Natural killer cell (primary cell): ENCODE measurements at regions not wholly inside any gene's neighbourhood (a gene's known extent, or its start where the extent isn't known, plus 50 kb on each side); places are given as distances from the start of the nearest gene placed in this dataset.

ENCODE experiments used
- ATAC-seq, 3 donors: fragments of 150-1000 bp in 2 of 3; fragments of 200-7000 bp in 1 of 3; cut with Tn5 transposase; 1 replicate in 1 of 3; 2 replicates in 2 of 3; pipeline ENCODE4 v1.10.0; 2021; ENCODE audit warnings: mild to moderate bottlenecking in 2 of 3, moderate library complexity in 2 of 3
- DNase-seq, 2 donors: peaks; one replicate each; pipeline versions ENCODE4 v3.0.0 to v3.0.0-alpha.2; 2013 to 2021; ENCODE audit warnings: mixed read lengths in 1 of 2
- H3K27ac ChIP-seq: one replicate; pipeline ENCODE4 v1.5.1; 2013; ENCODE audit warnings: mild to moderate bottlenecking, low read length
- H3K27me3 ChIP-seq: one replicate; pipeline ENCODE4 v1.6.1; 2013; ENCODE audit warnings: low read length; ENCODE audit not compliant: control insufficient read depth, insufficient read depth
- H3K36me3 ChIP-seq: one replicate; pipeline ENCODE4 v1.6.1; 2013; ENCODE audit warnings: low read length; ENCODE audit not compliant: control insufficient read depth, insufficient read depth
- H3K4me1 ChIP-seq: one replicate; pipeline ENCODE4 v1.6.1; 2013; ENCODE audit warnings: low read length; ENCODE audit not compliant: control insufficient read depth, insufficient read depth
- H3K4me3 ChIP-seq: one replicate; pipeline ENCODE4 v1.5.1; 2013; ENCODE audit warnings: low read length
- H3K9me3 ChIP-seq: one replicate; pipeline ENCODE4 v1.6.1; 2013; ENCODE audit warnings: low read length; ENCODE audit not compliant: control insufficient read depth, insufficient read depth
- H3K27ac Mint-ChIP-seq, 2 donors: one replicate each; pipeline ENCODE4 v1.8.0; 2022; ENCODE audit warnings: mild to moderate bottlenecking in 2 of 2, mixed read lengths in 2 of 2, moderate library complexity in 1 of 2
- H3K27me3 Mint-ChIP-seq, 2 donors: one replicate each; pipeline ENCODE4 v1.8.0; 2022; ENCODE audit warnings: low read depth in 2 of 2, mixed read lengths in 2 of 2
- H3K36me3 Mint-ChIP-seq: one replicate; pipeline ENCODE4 v1.8.0; 2022; ENCODE audit warnings: mixed read lengths
- H3K4me1 Mint-ChIP-seq, 2 donors: one replicate each; pipeline ENCODE4 v1.8.0; 2022; ENCODE audit warnings: mixed read lengths in 2 of 2
- H3K4me3 Mint-ChIP-seq: one replicate; pipeline ENCODE4 v1.8.0; 2022; ENCODE audit warnings: mild to moderate bottlenecking, moderate library complexity, mixed read lengths
- H3K9me3 Mint-ChIP-seq, 2 donors: one replicate each; pipeline ENCODE4 v1.8.0; 2022; ENCODE audit warnings: mixed read lengths in 2 of 2
- WGBS: methylation state at CpG from one replicate; pipeline ENCODE4 v1.1.7; 2013; ENCODE audit warnings: missing lambda C conversion rate; ENCODE audit not compliant: insufficient coverage; 5-methylcytosine and 5-hydroxymethylcytosine counted together
- intact Hi-C: fragments of 100-400 bp; cut with micrococcal nuclease; formaldehyde crosslinking; loops from one replicate; pipeline ENCODE4 v1.14.2; 2022
- TF ChIP-seq, protein P1 (sequence below): fragments of 200-600 bp; IDR thresholded peaks from one replicate; pipeline ENCODE4 v1.8.0; 2022; ENCODE audit warnings: antibody characterized with exemption

DNA sequence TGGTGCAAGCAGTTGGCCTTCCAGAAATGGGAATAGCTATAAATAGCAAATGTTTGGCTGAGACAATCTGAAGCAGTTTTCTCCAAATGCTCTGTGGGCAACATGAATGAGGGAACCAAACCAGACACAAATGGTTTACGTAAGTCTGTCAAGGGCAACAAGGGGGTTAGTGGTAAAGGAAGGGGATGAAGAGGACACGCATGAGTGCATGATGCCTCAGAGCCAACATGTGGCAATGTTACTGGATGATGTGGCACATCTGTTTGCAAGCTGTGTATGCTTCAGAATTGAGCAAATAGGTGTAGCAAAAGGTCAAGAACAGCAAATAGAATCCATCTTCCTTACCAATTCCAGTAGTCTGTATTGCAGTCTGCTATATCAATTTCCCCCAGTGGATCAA is 76.3 kb upstream of the LMO4 start:
- H3K27ac Mint-ChIP-seq = no peak overlapping the region
- no peaks in the 10 kb centered on the region for H3K9me3 ChIP-seq
- H3K4me3 Mint-ChIP-seq = no peak overlapping the region
- ATAC-seq (no peak), DNase-seq (no peak)
- H3K27ac ChIP-seq = no peak overlapping the region
- H3K36me3 ChIP-seq = no peaks in the 10 kb centered on the region
- peaks cover 11 to 26% of the 10 kb centered on the region in 2 donors for H3K27me3 Mint-ChIP-seq
- peaks cover 2 to 4% of the 10 kb centered on the region in 2 donors for H3K9me3 Mint-ChIP-seq
- H3K4me1 Mint-ChIP-seq = no peaks in the 10 kb centered on the region
- H3K4me1 ChIP-seq = no peaks in the 10 kb centered on the region
- intact Hi-C loops = no loop called here
- no peak overlapping the region for H3K4me3 ChIP-seq
- H3K36me3 Mint-ChIP-seq = no peaks in the 10 kb centered on the region
- TF ChIP-seq, protein P1, sequence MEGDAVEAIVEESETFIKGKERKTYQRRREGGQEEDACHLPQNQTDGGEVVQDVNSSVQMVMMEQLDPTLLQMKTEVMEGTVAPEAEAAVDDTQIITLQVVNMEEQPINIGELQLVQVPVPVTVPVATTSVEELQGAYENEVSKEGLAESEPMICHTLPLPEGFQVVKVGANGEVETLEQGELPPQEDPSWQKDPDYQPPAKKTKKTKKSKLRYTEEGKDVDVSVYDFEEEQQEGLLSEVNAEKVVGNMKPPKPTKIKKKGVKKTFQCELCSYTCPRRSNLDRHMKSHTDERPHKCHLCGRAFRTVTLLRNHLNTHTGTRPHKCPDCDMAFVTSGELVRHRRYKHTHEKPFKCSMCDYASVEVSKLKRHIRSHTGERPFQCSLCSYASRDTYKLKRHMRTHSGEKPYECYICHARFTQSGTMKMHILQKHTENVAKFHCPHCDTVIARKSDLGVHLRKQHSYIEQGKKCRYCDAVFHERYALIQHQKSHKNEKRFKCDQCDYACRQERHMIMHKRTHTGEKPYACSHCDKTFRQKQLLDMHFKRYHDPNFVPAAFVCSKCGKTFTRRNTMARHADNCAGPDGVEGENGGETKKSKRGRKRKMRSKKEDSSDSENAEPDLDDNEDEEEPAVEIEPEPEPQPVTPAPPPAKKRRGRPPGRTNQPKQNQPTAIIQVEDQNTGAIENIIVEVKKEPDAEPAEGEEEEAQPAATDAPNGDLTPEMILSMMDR = no peak
- H3K27me3 ChIP-seq = no peaks in the 10 kb centered on the region
- 82% methylated on average over 2 of the region's 2 CpGs for WGBS

- Histone ChIP-seq H3K36me3 (no peaks in the 10 kb centered on the region), H3K27me3 (no peaks in the 10 kb centered on the region), H3K4me1 (no peaks in the 10 kb centered on the region), H3K27ac (no peak overlapping the region), H3K9me3 (no peaks in the 10 kb centered on the region), H3K4me3 (no peak overlapping the region)
- no peak overlapping the region for H3K4me3 Mint-ChIP-seq
- H3K4me1 Mint-ChIP-seq = no peaks in the 10 kb centered on the region
- DNase-seq = no peak
- no peaks in the 10 kb centered on the region for H3K36me3 Mint-ChIP-seq
- H3K9me3 Mint-ChIP-seq = no peaks in the 10 kb centered on the region
- ATAC-seq = no peak
- intact Hi-C loops = no loop called here
- H3K27ac Mint-ChIP-seq = no peak overlapping the region
- TF ChIP-seq, protein P1 = no peak
- 69% methylated on average over 2 of the region's 3 CpGs for WGBS
- peaks cover 0 to 2% of the 10 kb centered on the region in 2 donors for H3K27me3 Mint-ChIP-seq
These were observed 66.0 kb upstream of the LMO4 start for GRCh38 chr1:87262688-87263087.

DNA sequence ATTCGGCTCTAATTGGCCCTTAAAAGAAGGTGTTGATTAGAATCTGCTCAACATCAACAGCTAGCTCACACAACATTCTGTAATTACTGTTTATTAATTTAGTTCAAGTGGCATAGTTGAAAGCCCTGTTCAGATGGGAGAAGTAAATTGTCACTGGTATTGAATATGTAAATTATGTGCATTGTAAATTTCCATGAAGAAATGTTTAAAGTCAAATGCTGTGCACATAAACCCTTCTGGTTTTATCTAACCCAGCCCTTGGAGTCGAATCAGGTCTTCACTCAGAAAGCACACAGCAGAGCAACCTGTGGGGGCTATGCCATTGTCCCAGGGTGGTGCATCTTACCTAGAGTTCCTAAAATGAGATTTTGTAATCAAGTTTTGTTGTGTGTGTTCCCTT is 65.4 kb upstream of the LMO4 start:
- no peaks in the 10 kb centered on the region for H3K4me1 ChIP-seq
- Mint-ChIP-seq H3K4me1 (no peaks in the 10 kb centered on the region), H3K27ac (no peak overlapping the region), H3K9me3 (no peaks in the 10 kb centered on the region), H3K36me3 (no peaks in the 10 kb centered on the region), H3K27me3 (peaks cover 0 to 7% of the 10 kb centered on the region in 2 donors), H3K4me3 (no peak overlapping the region)
- DNase-seq = no peak
- H3K27me3 ChIP-seq = no peaks in the 10 kb centered on the region
- H3K27ac ChIP-seq = no peak overlapping the region
- intact Hi-C loops = no loop called here
- WGBS = 84% methylated on average over 2 of the region's 2 CpGs
- TF ChIP-seq, protein P1 = no peak
- no peaks in the 10 kb centered on the region for H3K9me3 ChIP-seq
- no peak for ATAC-seq
- no peaks in the 10 kb centered on the region for H3K36me3 ChIP-seq
- H3K4me3 ChIP-seq = no peak overlapping the region

- Mint-ChIP-seq H3K27ac (no peak overlapping the region), H3K27me3 (peaks cover 0 to 7% of the 10 kb centered on the region in 2 donors), H3K36me3 (no peaks in the 10 kb centered on the region), H3K9me3 (no peaks in the 10 kb centered on the region), H3K4me3 (no peak overlapping the region), H3K4me1 (no peaks in the 10 kb centered on the region)
- no peaks in the 10 kb centered on the region for H3K4me1 ChIP-seq
- no peak for DNase-seq
- TF ChIP-seq, protein P1 = no peak
- H3K36me3 ChIP-seq = no peaks in the 10 kb centered on the region
- no peak for ATAC-seq
- intact Hi-C loops = no loop called here
- H3K27ac ChIP-seq = no peak overlapping the region
- no peak overlapping the region for H3K4me3 ChIP-seq
- H3K9me3 ChIP-seq = no peaks in the 10 kb centered on the region
- H3K27me3 ChIP-seq = no peaks in the 10 kb centered on the region
These were observed 64.9 kb upstream of the LMO4 start for GRCh38 chr1:87263785-87264184.
